ENCODE measurements at regions not wholly inside any gene's neighbourhood (a gene's known extent, or its start where the extent isn't known, plus 50 kb on each side); places are given as distances from the start of the nearest gene placed in this dataset.

GRCh38 chr2:8527031-8527430, 154.8 kb upstream of the ID2 start:
- DNase-seq: no peak

GRCh38 chr2:8527676-8528075, 154.2 kb upstream of the ID2 start:
- no peak for DNase-seq

GRCh38 chr2:8528863-8529262, 153.0 kb upstream of the ID2 start:
- no peak for DNase-seq

- DNase-seq: no peak
Measured at GRCh38 chr2:8529706-8530277, 152.1 kb upstream of the ID2 start.

GRCh38 chr2:8531481-8531880, 150.4 kb upstream of the ID2 start:
- no peak for DNase-seq

GRCh38 chr2:8532438-8532837, 149.4 kb upstream of the ID2 start:
- DNase-seq: no peak

GRCh38 chr2:8533923-8534322, 147.9 kb upstream of the ID2 start:
- no peak for DNase-seq

GRCh38 chr2:8534386-8534728, 147.5 kb upstream of the ID2 start:
- DNase-seq: no peak

- no peak for DNase-seq
Measured at GRCh38 chr2:8534729-8535468, 147.0 kb upstream of the ID2 start.

- no peak for DNase-seq
Measured at GRCh38 chr2:8535469-8535795, 146.4 kb upstream of the ID2 start.

- DNase-seq: no peak
Measured at GRCh38 chr2:8535821-8536685, 145.8 kb upstream of the ID2 start.

- no peak for DNase-seq
Measured at GRCh38 chr2:8536686-8537561, 144.9 kb upstream of the ID2 start.

GRCh38 chr2:8537562-8538155, 144.2 kb upstream of the ID2 start:
- DNase-seq: no peak

- no peak for DNase-seq
Measured at GRCh38 chr2:8538531-8538930, 143.3 kb upstream of the ID2 start.

GRCh38 chr2:8538931-8539621, 142.8 kb upstream of the ID2 start:
- DNase-seq: no peak

GRCh38 chr2:8539743-8540551, 141.9 kb upstream of the ID2 start:
- DNase-seq: no peak

- no peak for DNase-seq
Measured at GRCh38 chr2:8540552-8541055, 141.3 kb upstream of the ID2 start.

- peak; percentile 63 for DNase-seq
Measured at GRCh38 chr2:8541223-8541622, 140.6 kb upstream of the ID2 start.

GRCh38 chr2:8541636-8542035, 140.2 kb upstream of the ID2 start:
- DNase-seq: no peak

- no peak for DNase-seq
Measured at GRCh38 chr2:8542381-8543059, 139.3 kb upstream of the ID2 start.

- DNase-seq: no peak
Measured at GRCh38 chr2:8543060-8543382, 138.8 kb upstream of the ID2 start.

All from activated CD4-positive, alpha-beta T cell treated with anti-CD3 and anti-CD28 coated beads, Interleukin-2, amount 50 U/mL, for 16 hours (primary cell).